Chondrocyte (in vitro differentiated cells): ENCODE measurements at regions not wholly inside any gene's neighbourhood (a gene's known extent, or its start where the extent isn't known, plus 50 kb on each side); places are given as distances from the start of the nearest gene placed in this dataset.
A peak's percentile ranks its signal among the peaks of the same experiment; 100 is the strongest.

Source experiments
- DNase-seq: peaks from one replicate; pipeline ENCODE4 v3.0.0; 2021; ENCODE audit warnings: mixed read lengths, low spot score
- H3K27ac Mint-ChIP-seq: one replicate; pipeline ENCODE4 v1.8.0; 2021; ENCODE audit warnings: mild to moderate bottlenecking, moderate library complexity, mixed read lengths; ENCODE audit not compliant: unreplicated experiment
- H3K27me3 Mint-ChIP-seq: 2 replicates; pipeline ENCODE4 v1.8.0; 2021; ENCODE audit warnings: low read depth, mixed read lengths
- H3K36me3 Mint-ChIP-seq: 2 replicates; pipeline ENCODE4 v1.8.0; 2021; ENCODE audit warnings: low read depth, mixed read lengths
- H3K4me1 Mint-ChIP-seq: 2 replicates; pipeline ENCODE4 v1.8.0; 2021; ENCODE audit warnings: low read depth, mild to moderate bottlenecking, mixed read lengths
- H3K4me3 Mint-ChIP-seq: one replicate; pipeline ENCODE4 v1.8.0; 2021; ENCODE audit warnings: mild to moderate bottlenecking, moderate library complexity, mixed read lengths; ENCODE audit not compliant: unreplicated experiment
- H3K9me3 Mint-ChIP-seq: 2 replicates; pipeline ENCODE4 v1.8.0; 2021; ENCODE audit warnings: low read depth, mixed read lengths
- CTCF ChIP-seq: fragments of 200-600 bp; sonication (generic); IDR thresholded peaks from 2 replicates; pipeline ENCODE4 v1.5.0; 2021; ENCODE audit warnings: antibody characterized with exemption, mild to moderate bottlenecking, moderate library complexity

- Mint-ChIP-seq H3K4me3 (no peak overlapping the region), H3K27me3 (no peaks in the 10 kb centered on the region), H3K27ac (no peak overlapping the region), H3K36me3 (peaks cover 2% of the 10 kb centered on the region), H3K9me3 (no peaks in the 10 kb centered on the region), H3K4me1 (peaks cover 14% of the 10 kb centered on the region)
- DNase-seq, result no peak
- TF ChIP-seq CTCF, result no peak
These were observed 447.3 kb downstream of the HS3ST3B1 start for GRCh38 chr17:14748036-14748710.

- DNase-seq, result no peak
- Mint-ChIP-seq H3K9me3 (no peaks in the 10 kb centered on the region), H3K27ac (no peak overlapping the region), H3K36me3 (peaks cover 2% of the 10 kb centered on the region), H3K4me3 (no peak overlapping the region), H3K27me3 (no peaks in the 10 kb centered on the region), H3K4me1 (peaks cover 14% of the 10 kb centered on the region)
- no peak for TF ChIP-seq CTCF
These were observed 446.7 kb downstream of the HS3ST3B1 start for GRCh38 chr17:14747603-14747950.

- TF ChIP-seq CTCF, result no peak
- DNase-seq, result no peak
- Mint-ChIP-seq H3K27ac (no peak overlapping the region), H3K9me3 (no peaks in the 10 kb centered on the region), H3K4me3 (no peak overlapping the region), H3K4me1 (peaks cover 14% of the 10 kb centered on the region), H3K27me3 (no peaks in the 10 kb centered on the region), H3K36me3 (peaks cover 2% of the 10 kb centered on the region)
These were observed 446.1 kb downstream of the HS3ST3B1 start for GRCh38 chr17:14746822-14747602.

- H3K27me3 Mint-ChIP-seq, result no peaks in the 10 kb centered on the region
- H3K4me3 Mint-ChIP-seq, result no peak overlapping the region
- H3K27ac Mint-ChIP-seq, result peak overlapping the region; percentile 83
- peaks cover 2% of the 10 kb centered on the region for H3K36me3 Mint-ChIP-seq
- no peak for DNase-seq
- peaks cover 23% of the 10 kb centered on the region for H3K4me1 Mint-ChIP-seq
- H3K9me3 Mint-ChIP-seq, result no peaks in the 10 kb centered on the region
- no peak for TF ChIP-seq CTCF
These were observed 444.7 kb downstream of the HS3ST3B1 start for GRCh38 chr17:14745541-14745940.

- H3K9me3 Mint-ChIP-seq, result no peaks in the 10 kb centered on the region
- peak overlapping the region; percentile 83 for H3K27ac Mint-ChIP-seq
- no peak overlapping the region for H3K4me3 Mint-ChIP-seq
- peaks cover 2% of the 10 kb centered on the region for H3K36me3 Mint-ChIP-seq
- DNase-seq, result no peak
- TF ChIP-seq CTCF, result no peak
- peaks cover 29% of the 10 kb centered on the region for H3K4me1 Mint-ChIP-seq
- H3K27me3 Mint-ChIP-seq, result no peaks in the 10 kb centered on the region
These were observed 444.0 kb downstream of the HS3ST3B1 start for GRCh38 chr17:14744761-14745473.
